ENCODE measurements at regions not wholly inside any gene's neighbourhood (a gene's known extent, or its start where the extent isn't known, plus 50 kb on each side); places are given as distances from the start of the nearest gene placed in this dataset.

GRCh38 chr6:1052262-1052661, 259.6 kb upstream of the FOXQ1 start:
- TF ChIP-seq, protein P1, sequence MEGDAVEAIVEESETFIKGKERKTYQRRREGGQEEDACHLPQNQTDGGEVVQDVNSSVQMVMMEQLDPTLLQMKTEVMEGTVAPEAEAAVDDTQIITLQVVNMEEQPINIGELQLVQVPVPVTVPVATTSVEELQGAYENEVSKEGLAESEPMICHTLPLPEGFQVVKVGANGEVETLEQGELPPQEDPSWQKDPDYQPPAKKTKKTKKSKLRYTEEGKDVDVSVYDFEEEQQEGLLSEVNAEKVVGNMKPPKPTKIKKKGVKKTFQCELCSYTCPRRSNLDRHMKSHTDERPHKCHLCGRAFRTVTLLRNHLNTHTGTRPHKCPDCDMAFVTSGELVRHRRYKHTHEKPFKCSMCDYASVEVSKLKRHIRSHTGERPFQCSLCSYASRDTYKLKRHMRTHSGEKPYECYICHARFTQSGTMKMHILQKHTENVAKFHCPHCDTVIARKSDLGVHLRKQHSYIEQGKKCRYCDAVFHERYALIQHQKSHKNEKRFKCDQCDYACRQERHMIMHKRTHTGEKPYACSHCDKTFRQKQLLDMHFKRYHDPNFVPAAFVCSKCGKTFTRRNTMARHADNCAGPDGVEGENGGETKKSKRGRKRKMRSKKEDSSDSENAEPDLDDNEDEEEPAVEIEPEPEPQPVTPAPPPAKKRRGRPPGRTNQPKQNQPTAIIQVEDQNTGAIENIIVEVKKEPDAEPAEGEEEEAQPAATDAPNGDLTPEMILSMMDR (IDR thresholded peaks at IDR 0.05; ENCODE audit: borderline replicate concordance, extremely low read depth, low read length, poor library complexity, severe bottlenecking), result no peak
- no peak for TF ChIP-seq EZH2 (IDR thresholded peaks at IDR 0.05; ENCODE audit: borderline replicate concordance, low read depth, low read length, severe bottlenecking)

Data from DND-41 (cell line).